SJCRH30 (cell line): ENCODE measurements at regions not wholly inside any gene's neighbourhood (a gene's known extent, or its start where the extent isn't known, plus 50 kb on each side); places are given as distances from the start of the nearest gene placed in this dataset.

Experiments
- DNase-seq, 2 experiments: peaks; one replicate each; pipeline ENCODE4 v3.0.0-alpha.2; 2015 to 2020
- H3K27ac ChIP-seq: fragments of 250-450 bp; sonication (Bioruptor Pico); 2 replicates; pipeline ENCODE4 v1.5.1; 2020; ENCODE audit warnings: mild to moderate bottlenecking, moderate library complexity
- H3K27me3 ChIP-seq: fragments of 250-450 bp; sonication (Bioruptor Pico); 2 replicates; pipeline ENCODE4 v1.5.1; 2020; ENCODE audit warnings: mild to moderate bottlenecking, moderate library complexity
- H3K36me3 ChIP-seq: fragments of 250-450 bp; sonication (Bioruptor Pico); 2 replicates; pipeline ENCODE4 v1.5.1; 2020; ENCODE audit warnings: mild to moderate bottlenecking, moderate library complexity
- H3K4me1 ChIP-seq: fragments of 250-450 bp; sonication (Bioruptor Pico); 2 replicates; pipeline ENCODE4 v1.5.1; 2020; ENCODE audit warnings: mild to moderate bottlenecking, moderate library complexity
- H3K4me3 ChIP-seq: fragments of 250-450 bp; sonication (Bioruptor Pico); 2 replicates; pipeline ENCODE4 v1.5.1; 2020; ENCODE audit warnings: mild to moderate bottlenecking, moderate library complexity
- H3K9me3 ChIP-seq: fragments of 250-450 bp; sonication (Bioruptor Pico); replicated peaks from 2 replicates; pipeline ENCODE4 v1.5.1; 2020; ENCODE audit warnings: mild to moderate bottlenecking, moderate library complexity

- H3K9me3 ChIP-seq, result no peaks in the 10 kb centered on the region
- no peak overlapping the region for H3K4me3 ChIP-seq
- H3K4me1 ChIP-seq, result no peaks in the 10 kb centered on the region
- no peak overlapping the region for H3K27ac ChIP-seq
- no peaks in the 10 kb centered on the region for H3K27me3 ChIP-seq
- DNase-seq, result no peak
- H3K36me3 ChIP-seq, result no peaks in the 10 kb centered on the region
Measured at GRCh38 chr13:42393573-42394360, 121.8 kb downstream of the AKAP11 start.

GRCh38 chr13:42394361-42394708 is 122.4 kb downstream of the AKAP11 start:
- Histone ChIP-seq H3K36me3 (no peaks in the 10 kb centered on the region), H3K9me3 (no peaks in the 10 kb centered on the region), H3K27ac (no peak overlapping the region), H3K4me1 (no peaks in the 10 kb centered on the region), H3K27me3 (no peaks in the 10 kb centered on the region), H3K4me3 (no peak overlapping the region)
- no peak for DNase-seq

- H3K4me1 ChIP-seq, result no peaks in the 10 kb centered on the region
- H3K36me3 ChIP-seq, result no peaks in the 10 kb centered on the region
- no peak overlapping the region for H3K27ac ChIP-seq
- no peak for DNase-seq
- H3K4me3 ChIP-seq, result no peak overlapping the region
- H3K27me3 ChIP-seq, result no peaks in the 10 kb centered on the region
- no peaks in the 10 kb centered on the region for H3K9me3 ChIP-seq
Measured at GRCh38 chr13:42394711-42395085, 122.7 kb downstream of the AKAP11 start.

- no peaks in the 10 kb centered on the region for H3K27me3 ChIP-seq
- H3K9me3 ChIP-seq, result no peaks in the 10 kb centered on the region
- no peaks in the 10 kb centered on the region for H3K36me3 ChIP-seq
- no peaks in the 10 kb centered on the region for H3K4me1 ChIP-seq
- no peak overlapping the region for H3K4me3 ChIP-seq
- no peak for DNase-seq
- no peak overlapping the region for H3K27ac ChIP-seq
Measured at GRCh38 chr13:42395086-42395821, 123.3 kb downstream of the AKAP11 start.

GRCh38 chr13:42396501-42396900 is 124.5 kb downstream of the AKAP11 start:
- Histone ChIP-seq H3K27ac (no peak overlapping the region), H3K4me1 (no peaks in the 10 kb centered on the region), H3K9me3 (no peaks in the 10 kb centered on the region), H3K36me3 (no peaks in the 10 kb centered on the region), H3K27me3 (no peaks in the 10 kb centered on the region), H3K4me3 (no peak overlapping the region)
- DNase-seq, result no peak

- H3K27me3 ChIP-seq, result no peaks in the 10 kb centered on the region
- H3K4me1 ChIP-seq, result no peaks in the 10 kb centered on the region
- DNase-seq, result no peak
- no peaks in the 10 kb centered on the region for H3K36me3 ChIP-seq
- H3K4me3 ChIP-seq, result no peak overlapping the region
- no peaks in the 10 kb centered on the region for H3K9me3 ChIP-seq
- no peak overlapping the region for H3K27ac ChIP-seq
Measured at GRCh38 chr13:42396901-42397655, 125.1 kb downstream of the AKAP11 start.

- no peaks in the 10 kb centered on the region for H3K4me1 ChIP-seq
- H3K4me3 ChIP-seq, result no peak overlapping the region
- H3K27me3 ChIP-seq, result no peaks in the 10 kb centered on the region
- H3K27ac ChIP-seq, result no peak overlapping the region
- H3K9me3 ChIP-seq, result no peaks in the 10 kb centered on the region
- peak in 1 of 2 experiments; percentile 9 for DNase-seq
- no peaks in the 10 kb centered on the region for H3K36me3 ChIP-seq
Measured at GRCh38 chr13:42398533-42398932, 126.6 kb downstream of the AKAP11 start.

- no peaks in the 10 kb centered on the region for H3K36me3 ChIP-seq
- no peaks in the 10 kb centered on the region for H3K27me3 ChIP-seq
- no peaks in the 10 kb centered on the region for H3K4me1 ChIP-seq
- no peak overlapping the region for H3K27ac ChIP-seq
- DNase-seq, result no peak
- H3K9me3 ChIP-seq, result no peaks in the 10 kb centered on the region
- no peak overlapping the region for H3K4me3 ChIP-seq
Measured at GRCh38 chr13:42400188-42400833, 128.4 kb downstream of the AKAP11 start.

GRCh38 chr13:42401376-42401775 is 129.4 kb downstream of the AKAP11 start:
- no peak overlapping the region for H3K27ac ChIP-seq
- H3K9me3 ChIP-seq, result no peaks in the 10 kb centered on the region
- H3K4me3 ChIP-seq, result no peak overlapping the region
- no peaks in the 10 kb centered on the region for H3K27me3 ChIP-seq
- DNase-seq, result no peak
- no peaks in the 10 kb centered on the region for H3K4me1 ChIP-seq
- H3K36me3 ChIP-seq, result no peaks in the 10 kb centered on the region

GRCh38 chr13:42405665-42406390 is 133.9 kb downstream of the AKAP11 start:
- Histone ChIP-seq H3K36me3 (no peaks in the 10 kb centered on the region), H3K27me3 (no peaks in the 10 kb centered on the region), H3K4me3 (no peak overlapping the region), H3K4me1 (no peaks in the 10 kb centered on the region), H3K27ac (no peak overlapping the region), H3K9me3 (no peaks in the 10 kb centered on the region)
- DNase-seq, result no peak

- no peak for DNase-seq
- Histone ChIP-seq H3K27me3 (no peaks in the 10 kb centered on the region), H3K9me3 (no peaks in the 10 kb centered on the region), H3K4me1 (no peaks in the 10 kb centered on the region), H3K36me3 (no peaks in the 10 kb centered on the region), H3K4me3 (no peak overlapping the region), H3K27ac (no peak overlapping the region)
Measured at GRCh38 chr13:42409075-42409474, 137.1 kb downstream of the AKAP11 start.

- H3K9me3 ChIP-seq, result no peaks in the 10 kb centered on the region
- H3K4me1 ChIP-seq, result no peaks in the 10 kb centered on the region
- no peak overlapping the region for H3K27ac ChIP-seq
- H3K27me3 ChIP-seq, result no peaks in the 10 kb centered on the region
- DNase-seq, result no peak
- no peak overlapping the region for H3K4me3 ChIP-seq
- no peaks in the 10 kb centered on the region for H3K36me3 ChIP-seq
Measured at GRCh38 chr13:42409551-42409950, 137.6 kb downstream of the AKAP11 start.

- H3K27me3 ChIP-seq, result no peaks in the 10 kb centered on the region
- no peaks in the 10 kb centered on the region for H3K9me3 ChIP-seq
- H3K36me3 ChIP-seq, result no peaks in the 10 kb centered on the region
- no peak for DNase-seq
- H3K27ac ChIP-seq, result no peak overlapping the region
- no peaks in the 10 kb centered on the region for H3K4me1 ChIP-seq
- no peak overlapping the region for H3K4me3 ChIP-seq
Measured at GRCh38 chr13:42412812-42413483, 141.0 kb downstream of the AKAP11 start.

- Histone ChIP-seq H3K9me3 (no peaks in the 10 kb centered on the region), H3K4me3 (no peak overlapping the region), H3K27ac (no peak overlapping the region), H3K36me3 (no peaks in the 10 kb centered on the region), H3K4me1 (no peaks in the 10 kb centered on the region), H3K27me3 (no peaks in the 10 kb centered on the region)
- no peak for DNase-seq
Measured at GRCh38 chr13:42413484-42413815, 141.5 kb downstream of the AKAP11 start.
